A673 (cell line): ENCODE measurements at regions not wholly inside any gene's neighbourhood (a gene's known extent, or its start where the extent isn't known, plus 50 kb on each side); places are given as distances from the start of the nearest gene placed in this dataset.

Experiments
- CTCF ChIP-seq: fragments of 300-800, 200-600 bp; sonication (generic); conservative IDR thresholded peaks from 2 replicates; pipeline ENCODE4 v1.5.1; 2017; ENCODE audit warnings: low read depth, mild to moderate bottlenecking, antibody characterized with exemption, low read length, moderate library complexity, mixed read lengths
- EZH2 ChIP-seq: fragments of 200-600 bp; sonication (generic); IDR thresholded peaks from 2 replicates; pipeline ENCODE4 v1.6.1; 2017; ENCODE audit warnings: borderline replicate concordance, low read depth, mild to moderate bottlenecking, mixed read lengths, antibody characterized with exemption, low read length; ENCODE audit not compliant: poor library complexity, severe bottlenecking

- TF ChIP-seq CTCF (no peak), EZH2 (no peak)
These were observed 306.9 kb downstream of the CPS1 start for GRCh38 chr2:210863283-210863682.
